Lung (tissue), 11 donors: ENCODE measurements at regions not wholly inside any gene's neighbourhood (a gene's known extent, or its start where the extent isn't known, plus 50 kb on each side); places are given as distances from the start of the nearest gene placed in this dataset.
A peak's percentile ranks its signal among the peaks of the same experiment; 100 is the strongest.

Source experiments
- ATAC-seq: fragments of 200-7000 bp; cut with Tn5 transposase; one replicate; pipeline ENCODE4 v1.9.1; 2020; ENCODE audit warnings: moderate number of reproducible peaks; ENCODE audit not compliant: insufficient read depth, low FRiP score
- DNase-seq, 3 donors: peaks; one replicate each; pipeline ENCODE4 v3.0.0-alpha.2; 2013 to 2017
- H3K27ac ChIP-seq, 2 donors: one replicate each; pipeline ENCODE4 v1.5.1; 2013; ENCODE audit warnings: mild to moderate bottlenecking in 2 of 2, moderate library complexity in 2 of 2, control low read depth in 1 of 2, inconsistent platforms in 1 of 2, low read depth in 1 of 2, low read length in 1 of 2
- H3K27me3 ChIP-seq, 3 donors: one replicate each; pipeline ENCODE4 v1.5.1; 2013; ENCODE audit warnings: low read length in 2 of 3; ENCODE audit not compliant: control insufficient read depth in 3 of 3, insufficient read depth in 3 of 3
- H3K36me3 ChIP-seq, 4 donors: one replicate each; pipeline ENCODE4 v1.5.1; 2013; ENCODE audit warnings: low read length in 4 of 4, mild to moderate bottlenecking in 1 of 4, moderate library complexity in 1 of 4; ENCODE audit not compliant: control insufficient read depth in 4 of 4, insufficient read depth in 4 of 4
- H3K4me1 ChIP-seq, 5 donors: one replicate each; pipeline ENCODE4 v1.5.1; 2013; ENCODE audit warnings: low read length in 5 of 5, mild to moderate bottlenecking in 2 of 5, moderate library complexity in 1 of 5; ENCODE audit not compliant: control insufficient read depth in 5 of 5, insufficient read depth in 5 of 5
- H3K4me3 ChIP-seq: one replicate; pipeline ENCODE4 v1.5.1; 2013; ENCODE audit warnings: mild to moderate bottlenecking, control low read depth, moderate library complexity
- H3K9ac ChIP-seq, 2 donors: one replicate each; pipeline ENCODE4 v1.5.1; 2013; ENCODE audit warnings: low read length in 2 of 2, control low read depth in 1 of 2; ENCODE audit not compliant: insufficient read depth in 1 of 2
- H3K9me3 ChIP-seq, 4 donors: one replicate each; pipeline ENCODE4 v1.5.1; 2013; ENCODE audit warnings: low read length in 3 of 4, mild to moderate bottlenecking in 1 of 4, moderate library complexity in 1 of 4; ENCODE audit not compliant: control insufficient read depth in 4 of 4, insufficient read depth in 3 of 4
- CTCF ChIP-seq: IDR thresholded peaks from 2 replicates; pipeline ENCODE4 v1.5.1; 2012; ENCODE audit warnings: mild to moderate bottlenecking; ENCODE audit errors: control extremely low read depth, extremely low read depth
- WGBS, 2 donors: extraction: QIAGEN DNeasy Blood & Tissue Kit; methylation state at CpG; one replicate each; pipeline ENCODE4 v1.1.7; 2013; 5-methylcytosine and 5-hydroxymethylcytosine counted together
- donor health status: control.
- donor health status: control.
- donor health status: Bipolar disorder and iron deficiency.
- donor health status: healthy.
- donor health status: DM: yes; HTN: yes; CAD: no.

- H3K36me3 ChIP-seq, result no peaks in the 10 kb centered on the region
- 63 to 74% methylated on average over 2 of the region's 2 CpGs for WGBS, 2 donors
- no peaks in the 10 kb centered on the region for H3K27me3 ChIP-seq
- H3K9me3 ChIP-seq, result peaks cover 0 to 2% (median 0%) of the 10 kb centered on the region in 4 donors
- H3K27ac ChIP-seq, result no peak overlapping the region
- ATAC-seq, result no peak
- H3K4me1 ChIP-seq, result peaks cover 0 to 4% (median 0%) of the 10 kb centered on the region in 5 donors
- no peak for DNase-seq
- no peak overlapping the region for H3K9ac ChIP-seq
- H3K4me3 ChIP-seq, result no peak overlapping the region
- no peak for TF ChIP-seq CTCF
Observed at GRCh38 chr2:215550331-215550730, 114.5 kb upstream of the FN1 start.

DNA sequence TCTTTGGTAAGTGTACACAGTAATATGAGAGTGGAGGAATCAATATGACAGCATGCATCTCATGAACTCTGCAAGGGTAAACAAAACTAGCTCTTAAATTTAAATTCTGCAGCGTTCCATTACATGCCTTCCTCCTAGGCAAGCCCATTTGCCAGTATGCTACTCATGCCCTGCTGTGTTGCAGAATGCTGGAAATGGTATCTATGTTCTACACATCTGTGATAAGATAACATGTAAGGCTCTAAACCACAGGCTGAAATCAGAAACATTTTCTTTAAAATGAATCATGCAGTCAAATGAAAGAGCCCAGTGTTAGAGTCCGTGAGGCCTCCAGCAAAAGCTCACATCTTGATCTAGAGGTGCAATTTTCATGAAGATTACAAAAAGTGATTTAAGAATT lies 112.8 kb upstream of the FN1 start:
- H3K4me1 ChIP-seq, result no peaks in the 10 kb centered on the region
- peaks cover 0 to 2% (median 0%) of the 10 kb centered on the region in 4 donors for H3K9me3 ChIP-seq
- TF ChIP-seq CTCF, result no peak
- DNase-seq (no peak), ATAC-seq (no peak)
- no peak overlapping the region for H3K9ac ChIP-seq
- H3K27me3 ChIP-seq, result no peaks in the 10 kb centered on the region
- no peak overlapping the region for H3K4me3 ChIP-seq
- 90 to 91% methylated on average over 2 of the region's 2 CpGs for WGBS, 2 donors
- no peaks in the 10 kb centered on the region for H3K36me3 ChIP-seq
- no peak overlapping the region for H3K27ac ChIP-seq

- Histone ChIP-seq H3K9me3 (no peaks in the 10 kb centered on the region), H3K27ac (no peak overlapping the region), H3K9ac (no peak overlapping the region), H3K4me1 (peaks cover 0 to 9% (median 0%) of the 10 kb centered on the region in 5 donors), H3K4me3 (no peak overlapping the region), H3K36me3 (no peaks in the 10 kb centered on the region), H3K27me3 (no peaks in the 10 kb centered on the region)
- no peak for TF ChIP-seq CTCF
- DNase-seq (no peak), ATAC-seq (no peak)
Observed at GRCh38 chr2:215542690-215543089, 106.8 kb upstream of the FN1 start.

DNA sequence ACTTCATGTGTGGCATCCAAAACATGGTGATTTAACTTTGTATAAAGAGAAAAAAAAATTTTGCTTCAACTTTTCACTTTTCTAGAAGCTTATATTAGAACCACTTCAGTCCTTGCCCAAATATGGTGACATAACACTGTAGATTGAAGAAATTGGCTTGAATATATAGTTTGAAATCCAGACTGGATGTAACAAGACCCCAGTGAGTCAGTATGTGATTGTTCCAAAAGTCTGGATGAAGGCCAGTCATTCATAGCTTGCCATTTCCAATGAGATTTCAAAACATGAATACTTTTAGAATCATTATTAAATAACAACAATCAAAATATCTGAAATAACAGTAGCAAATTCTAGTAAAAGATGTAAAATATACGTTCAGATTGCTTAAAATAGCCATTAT lies 104.8 kb upstream of the FN1 start:
- Histone ChIP-seq H3K36me3 (no peaks in the 10 kb centered on the region), H3K9ac (no peak overlapping the region), H3K9me3 (no peaks in the 10 kb centered on the region), H3K27ac (no peak overlapping the region), H3K27me3 (no peaks in the 10 kb centered on the region), H3K4me1 (peaks cover 0 to 26% (median 0%) of the 10 kb centered on the region in 5 donors), H3K4me3 (no peak overlapping the region)
- TF ChIP-seq CTCF, result no peak
- DNase-seq (peak; percentile 32 to 96 (median 93)), ATAC-seq (no peak)
- WGBS, 2 donors, result 45 to 76% methylated on average over 1 of the region's 1 CpG
